ENCODE measurements at regions not wholly inside any gene's neighbourhood (a gene's known extent, or its start where the extent isn't known, plus 50 kb on each side); places are given as distances from the start of the nearest gene placed in this dataset.

DNA sequence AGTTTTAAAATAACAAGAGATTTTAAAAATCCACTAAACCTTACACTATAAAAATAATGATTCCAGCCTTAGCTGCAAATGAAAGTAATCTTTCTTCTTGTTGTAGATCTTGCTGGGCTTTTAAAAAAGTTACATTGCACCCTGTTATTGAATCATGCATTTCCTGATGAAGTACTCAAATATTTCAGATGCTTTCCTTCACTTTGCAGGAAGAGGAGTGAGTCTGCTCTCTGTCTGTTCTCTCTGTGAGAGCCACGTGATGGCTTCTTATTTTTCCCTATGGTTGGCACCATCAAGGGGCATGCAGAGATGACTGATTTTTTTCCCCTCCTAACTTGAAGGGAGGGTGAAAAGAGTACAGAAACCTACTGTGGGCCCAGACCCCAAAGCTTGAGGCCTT, 262.7 kb downstream of the ATP23 start:
- no peak overlapping the region for H3K4me3 ChIP-seq (ENCODE audit: low read depth, low read length)
- TF ChIP-seq CTCF (IDR thresholded peaks at IDR 0.05; ENCODE audit: low read depth, low read length) = no peak

- no peak overlapping the region for H3K4me3 ChIP-seq (ENCODE audit: low read depth, low read length)
- no peak for TF ChIP-seq CTCF (IDR thresholded peaks at IDR 0.05; ENCODE audit: low read depth, low read length)
Observed at GRCh38 chr12:58206876-58207275, 265.5 kb downstream of the ATP23 start.

DNA sequence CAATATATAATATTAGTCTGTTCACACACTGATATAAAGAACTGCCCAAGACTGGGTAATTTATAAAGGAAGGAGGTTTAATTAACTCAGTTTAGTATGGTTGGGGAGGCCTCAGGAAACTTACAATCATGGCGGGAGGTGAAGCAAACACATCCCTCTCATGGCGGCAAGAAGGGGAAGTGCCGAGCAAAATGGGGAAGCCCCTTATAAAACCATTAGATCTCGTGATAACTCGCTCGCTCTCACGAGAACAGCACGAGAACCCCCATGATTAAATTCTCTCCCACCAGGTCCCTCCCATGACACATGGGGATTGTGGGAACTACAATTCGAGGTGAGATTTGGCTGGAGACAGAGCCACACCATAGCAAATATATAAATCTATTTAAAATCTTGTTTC, 269.8 kb downstream of the ATP23 start:
- no peak overlapping the region for H3K4me3 ChIP-seq (ENCODE audit: low read depth, low read length)
- no peak for TF ChIP-seq CTCF (IDR thresholded peaks at IDR 0.05; ENCODE audit: low read depth, low read length)

DNA sequence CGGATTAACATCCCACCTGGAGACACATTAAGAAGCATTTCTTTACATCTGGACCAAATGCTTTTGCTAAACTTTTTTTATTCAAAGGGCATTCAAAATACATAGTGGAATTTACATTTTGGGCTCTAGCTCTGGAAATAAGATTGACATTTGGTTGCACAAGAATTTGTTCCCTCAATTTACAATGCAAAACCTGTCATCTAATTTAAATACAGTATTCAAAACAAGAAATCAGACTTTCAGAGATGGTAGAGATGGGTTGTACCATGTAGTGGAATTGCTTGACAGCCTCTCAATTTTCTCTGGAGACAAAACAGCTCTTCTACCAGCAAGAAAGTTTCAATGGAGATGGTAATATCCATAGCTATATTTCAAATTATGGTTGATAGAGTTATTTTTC, 275.8 kb downstream of the ATP23 start:
- H3K4me3 ChIP-seq (ENCODE audit: low read depth, low read length) = no peak overlapping the region
- no peak for TF ChIP-seq CTCF (IDR thresholded peaks at IDR 0.05; ENCODE audit: low read depth, low read length)

DNA sequence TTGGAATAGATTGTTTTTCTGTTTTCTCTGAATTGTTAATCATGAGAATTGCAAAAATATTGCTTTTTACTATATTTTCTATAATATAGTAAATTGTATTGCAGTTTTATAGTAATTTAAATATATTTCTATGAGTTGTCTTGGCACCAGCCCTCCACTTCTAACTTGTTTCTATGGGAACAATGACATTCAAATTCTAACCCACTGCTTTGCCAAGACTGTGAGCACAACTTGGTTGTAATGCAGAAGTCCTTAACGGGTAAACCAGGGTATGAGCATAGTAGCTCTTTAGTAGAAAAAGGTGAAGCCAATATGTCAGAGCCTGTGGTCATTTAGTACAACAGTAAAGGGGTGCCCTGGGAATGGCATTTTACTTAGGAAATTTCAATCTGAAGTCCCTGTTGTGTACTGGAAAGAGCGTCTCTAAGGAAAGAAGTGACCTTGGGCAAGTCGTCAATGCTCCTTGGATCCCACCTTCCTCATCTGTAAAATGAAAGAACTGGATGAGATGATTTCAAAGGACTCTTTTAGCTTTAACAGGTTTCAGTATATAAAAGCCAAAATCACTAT, 283.3 kb downstream of the ATP23 start:
- H3K4me3 ChIP-seq (ENCODE audit: low read depth, low read length) = no peak overlapping the region
- no peak for TF ChIP-seq CTCF (IDR thresholded peaks at IDR 0.05; ENCODE audit: low read depth, low read length)

- no peak for TF ChIP-seq CTCF (IDR thresholded peaks at IDR 0.05; ENCODE audit: low read depth, low read length)
- no peak overlapping the region for H3K4me3 ChIP-seq (ENCODE audit: low read depth, low read length)
Observed at GRCh38 chr12:58225203-58225877, 284.0 kb downstream of the ATP23 start.

GRCh38 chr12:58233886-58234285, 292.5 kb downstream of the ATP23 start:
- TF ChIP-seq CTCF (IDR thresholded peaks at IDR 0.05; ENCODE audit: low read depth, low read length) = no peak
- no peak overlapping the region for H3K4me3 ChIP-seq (ENCODE audit: low read depth, low read length)

All from WI38 (cell line).